Suppressor macrophage treated with lipopolysaccharide for 4 hours (primary cell): ENCODE measurements at regions not wholly inside any gene's neighbourhood (a gene's known extent, or its start where the extent isn't known, plus 50 kb on each side); places are given as distances from the start of the nearest gene placed in this dataset.
"Not testable (repeated sequence)": the region's sequence is repeated elsewhere in the genome, so short reads cannot be mapped to it uniquely, and the experiment has no call there.

Experiments
- DNase-seq: peaks from one replicate; pipeline ENCODE4 v3.0.0-alpha.2; 2020

DNA sequence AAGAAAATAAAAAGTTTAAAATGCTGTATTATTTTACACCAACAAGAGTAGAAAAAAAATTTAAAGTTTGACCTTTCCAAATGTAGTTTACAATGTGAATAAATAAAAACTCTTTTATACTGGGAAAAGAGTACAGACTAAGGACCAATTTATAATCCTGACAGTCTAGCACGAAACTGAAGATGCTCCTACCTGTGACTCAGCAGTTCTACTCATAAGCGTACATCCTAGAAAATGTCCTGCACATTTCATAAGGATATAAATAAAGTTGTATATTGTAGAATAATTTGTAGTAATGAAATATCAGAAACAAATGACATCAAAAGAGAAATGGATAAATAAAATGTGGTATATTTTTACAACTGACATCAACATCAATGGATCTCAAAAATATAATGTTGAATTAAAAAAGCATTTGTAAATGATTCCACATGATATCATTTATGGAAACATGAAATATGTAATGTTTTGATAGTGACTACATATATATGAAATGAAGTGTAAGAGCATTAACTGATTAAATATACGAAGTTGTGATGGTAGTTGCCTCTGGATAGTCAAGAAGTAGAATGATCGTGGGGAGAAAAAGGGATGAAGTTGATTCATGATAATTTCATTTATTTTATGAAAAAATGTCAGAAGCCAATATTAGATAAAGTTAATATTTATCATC, 161.3 kb upstream of the CBLB start:
- no peak for DNase-seq

- no peak for DNase-seq
Observed at GRCh38 chr3:106030627-106030963, 161.8 kb upstream of the CBLB start.

DNA sequence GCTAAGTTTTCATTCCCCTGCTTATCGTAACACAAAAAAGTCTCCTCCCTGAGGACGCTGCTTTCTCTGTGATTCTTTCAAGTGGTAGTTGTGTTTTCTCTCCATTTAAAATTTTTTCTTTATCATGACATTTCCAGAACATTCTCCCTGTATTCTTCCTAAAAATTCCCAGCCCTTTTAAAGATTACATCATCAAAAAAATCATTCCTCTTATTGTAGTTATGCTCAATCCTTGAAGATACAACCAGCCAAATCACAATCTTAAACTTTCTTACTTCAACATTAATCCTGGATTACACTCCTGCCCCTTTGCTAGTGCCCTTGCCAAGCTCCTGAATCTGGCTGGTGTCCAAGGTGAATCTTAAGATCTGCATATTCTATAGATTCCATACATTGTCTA, 163.7 kb upstream of the CBLB start:
- DNase-seq, result no peak

DNA sequence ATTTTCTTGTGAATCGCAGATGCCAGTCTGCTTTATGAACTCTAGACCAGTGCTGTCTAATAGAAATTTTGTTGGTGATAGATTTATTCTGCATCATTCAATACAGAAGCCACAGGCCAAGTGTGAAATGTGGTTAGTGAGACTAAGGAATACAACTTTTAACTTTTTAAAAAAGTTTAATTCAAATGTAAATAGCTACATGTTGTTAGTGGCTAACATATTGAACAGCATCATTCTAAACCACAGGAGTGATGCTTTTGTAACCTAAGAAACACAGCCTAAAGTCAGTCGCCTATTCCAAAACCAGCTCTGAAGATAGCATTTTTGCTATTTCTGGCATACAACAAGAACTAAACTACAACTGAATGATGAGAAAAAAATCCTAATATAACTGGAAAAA, 164.8 kb upstream of the CBLB start:
- no peak for DNase-seq

DNA sequence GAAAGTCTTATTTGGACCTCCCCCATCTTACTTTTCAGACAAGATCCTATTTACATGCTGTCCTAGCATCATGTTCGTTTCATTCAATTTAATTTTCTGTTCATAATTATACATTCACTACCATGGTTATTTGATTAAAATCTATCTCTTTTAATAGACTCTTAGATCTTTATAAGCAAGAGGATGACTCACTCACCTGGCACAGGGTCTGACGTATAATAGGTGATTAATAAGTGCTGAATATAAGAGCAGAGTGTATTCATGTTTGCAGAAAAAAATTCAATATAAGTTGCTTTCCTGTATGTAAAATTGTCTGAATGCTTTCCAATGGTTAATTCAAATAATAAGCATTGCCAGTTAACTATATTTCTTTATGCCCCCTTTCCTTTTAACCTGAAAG, 165.5 kb upstream of the CBLB start:
- no peak for DNase-seq

GRCh38 chr3:106035619-106036018, 166.8 kb upstream of the CBLB start:
- no peak for DNase-seq

- DNase-seq, result no peak
Observed at GRCh38 chr3:106036696-106037095, 167.9 kb upstream of the CBLB start.

GRCh38 chr3:106047221-106047620, 178.4 kb upstream of the CBLB start:
- DNase-seq, result no peak

DNA sequence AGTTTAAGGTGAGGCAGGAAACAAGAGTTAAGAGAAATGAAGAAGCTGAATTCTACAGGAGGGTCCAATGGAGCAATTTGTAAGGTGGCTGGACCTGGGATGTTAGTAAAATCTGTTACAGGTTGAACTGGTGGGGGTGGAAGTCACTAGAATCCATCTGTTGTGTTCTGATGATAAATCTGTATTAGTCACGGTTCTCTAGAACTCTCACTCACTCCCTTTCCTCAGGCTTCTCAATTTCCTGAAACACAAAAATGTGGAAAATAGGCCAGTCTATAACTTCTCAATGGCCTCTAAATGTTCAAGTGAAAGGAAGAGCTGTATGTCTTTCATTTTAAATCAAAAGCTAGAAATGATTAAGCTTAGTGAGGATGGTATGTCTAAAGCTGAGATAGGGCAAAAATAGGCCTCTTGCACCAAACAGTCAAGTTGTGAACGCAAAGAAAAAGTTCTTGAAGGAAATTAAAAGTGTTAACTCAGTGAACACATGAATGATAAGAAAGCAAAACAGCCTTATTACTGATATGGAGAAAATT, 180.2 kb upstream of the CBLB start:
- no peak for DNase-seq

GRCh38 chr3:106049821-106050220, 181.0 kb upstream of the CBLB start:
- DNase-seq, result no peak

- no peak for DNase-seq
Observed at GRCh38 chr3:106056931-106057330, 188.1 kb upstream of the CBLB start.

GRCh38 chr3:106058475-106058874, 189.7 kb upstream of the CBLB start:
- no peak for DNase-seq

DNA sequence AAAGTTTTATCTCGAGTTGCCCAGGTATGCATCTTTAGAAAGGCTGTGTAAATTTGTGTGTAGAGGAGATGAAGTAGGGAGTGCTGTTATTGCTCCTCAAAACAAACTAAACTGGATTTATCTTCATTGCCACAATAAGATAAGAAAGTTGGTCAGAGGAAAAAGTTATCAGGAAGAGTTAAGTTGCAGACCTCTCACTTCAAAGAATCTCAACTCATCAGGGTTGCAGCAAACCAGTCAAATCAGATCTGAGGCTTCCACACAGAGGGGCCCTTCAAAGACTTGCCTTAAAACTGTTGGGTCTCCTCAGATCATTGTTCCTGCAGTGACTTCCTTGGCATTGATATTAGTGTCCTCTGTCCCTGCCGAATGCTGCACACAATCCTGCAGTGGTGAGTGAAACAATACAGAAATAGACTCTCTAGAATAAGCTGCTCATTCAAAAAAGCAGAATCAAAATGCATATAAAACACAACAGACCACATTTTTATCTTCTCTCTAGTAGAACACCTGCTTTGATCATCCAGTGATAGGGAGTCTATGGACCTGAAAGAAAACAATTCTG, 191.2 kb upstream of the CBLB start:
- no peak for DNase-seq

GRCh38 chr3:106063909-106064308, 195.1 kb upstream of the CBLB start:
- DNase-seq, result no peak

DNA sequence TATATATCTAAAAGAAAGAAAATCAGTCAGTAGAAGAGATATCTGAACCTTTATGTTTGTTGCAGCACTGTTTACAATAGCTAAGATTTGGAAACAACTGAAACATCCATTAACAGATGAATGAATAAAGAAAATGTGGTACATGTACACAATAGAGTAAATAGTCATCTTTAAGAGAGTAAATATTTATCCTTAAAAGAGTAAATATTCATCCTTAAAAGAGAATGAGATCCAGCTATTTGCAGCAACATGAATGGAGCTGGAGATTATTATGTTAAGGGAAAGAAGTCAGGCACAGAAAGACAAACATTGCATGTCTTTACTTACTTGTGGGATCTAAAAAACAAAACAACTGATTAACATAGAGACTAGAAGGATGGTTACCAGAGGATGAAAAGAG, 197.0 kb upstream of the CBLB start:
- no peak for DNase-seq

DNA sequence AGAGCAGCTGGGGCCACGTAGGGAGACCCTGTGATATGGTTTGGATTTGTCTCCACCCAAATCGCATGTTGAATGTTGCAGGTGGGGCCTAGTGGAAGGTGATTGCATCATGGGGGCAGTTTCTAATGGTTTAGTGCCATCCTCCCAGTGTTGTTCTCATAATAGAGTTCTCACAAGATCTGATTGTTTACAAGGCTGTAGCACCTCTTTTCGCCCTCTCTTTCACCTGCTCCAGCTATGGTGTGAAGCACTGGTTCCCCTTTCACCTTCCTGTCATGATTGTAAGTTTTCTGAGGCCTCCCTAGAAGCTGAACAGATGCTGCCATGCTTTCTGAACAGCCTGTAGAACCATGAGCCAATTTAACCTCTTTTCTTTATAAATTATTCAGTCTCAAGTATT, 198.9 kb upstream of the CBLB start:
- no peak for DNase-seq

- no peak for DNase-seq
Observed at GRCh38 chr3:106068381-106068780, 199.6 kb upstream of the CBLB start.

- peak; percentile 33 for DNase-seq
Observed at GRCh38 chr3:106068795-106069194, 200.0 kb upstream of the CBLB start.

- DNase-seq, result no peak
Observed at GRCh38 chr3:106070187-106070586, 201.4 kb upstream of the CBLB start.

- no peak for DNase-seq
Observed at GRCh38 chr3:106071306-106071705, 202.5 kb upstream of the CBLB start.

- not testable (repeated sequence) for DNase-seq
Observed at GRCh38 chr3:106072596-106072995, 203.8 kb upstream of the CBLB start.

- DNase-seq, result not testable (repeated sequence)
Observed at GRCh38 chr3:106073806-106074205, 205.0 kb upstream of the CBLB start.

GRCh38 chr3:106075731-106076130, 206.9 kb upstream of the CBLB start:
- DNase-seq, result not testable (repeated sequence)

GRCh38 chr3:106078635-106079034, 209.8 kb upstream of the CBLB start:
- no peak for DNase-seq

GRCh38 chr3:106082616-106083015, 213.8 kb upstream of the CBLB start:
- no peak for DNase-seq
